ENCODE measurements at regions not wholly inside any gene's neighbourhood (a gene's known extent, or its start where the extent isn't known, plus 50 kb on each side); places are given as distances from the start of the nearest gene placed in this dataset.

DNA sequence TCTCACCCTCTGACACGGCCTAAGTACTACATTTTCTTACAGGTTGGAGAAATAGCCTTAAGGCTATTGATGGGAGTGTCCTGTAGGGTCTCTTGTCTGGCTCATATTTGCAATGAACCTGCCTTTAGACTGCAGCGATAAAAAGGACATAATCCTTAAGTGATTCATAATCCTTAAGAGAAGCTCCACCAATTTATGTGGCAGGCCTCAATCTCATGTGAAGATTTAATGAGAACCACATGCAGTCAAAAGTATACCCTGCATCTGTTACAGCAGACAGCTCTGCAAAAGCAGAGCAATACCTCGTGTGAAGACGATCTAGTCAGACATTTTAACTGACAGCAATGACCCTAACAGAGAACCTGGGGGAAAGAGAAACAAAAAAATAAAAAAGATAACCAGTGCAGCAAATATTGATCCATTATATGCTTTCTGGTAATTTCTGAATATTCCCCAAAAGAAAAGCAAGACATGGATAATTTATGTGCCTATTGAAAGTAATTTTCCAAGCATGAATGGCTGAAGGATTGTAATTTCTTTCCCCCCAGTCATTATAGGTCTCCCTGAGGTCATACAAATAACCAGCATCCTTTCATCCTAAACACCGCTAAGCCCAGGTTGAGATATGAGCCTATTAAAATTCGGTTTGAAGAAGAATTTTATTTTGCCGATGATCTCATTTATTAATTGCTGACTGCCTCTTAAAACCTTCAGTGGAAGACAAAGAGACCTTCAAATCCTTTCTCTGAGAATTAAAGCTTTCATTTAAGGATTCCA lies 321.8 kb upstream of the NBEA start:
- no peak for DNase-seq (ENCODE audit: low read depth in 2 of 2)

GRCh38 chr13:34620862-34621261 lies 321.2 kb upstream of the NBEA start:
- no peak for DNase-seq (ENCODE audit: low read depth in 2 of 2)

- no peak for DNase-seq (ENCODE audit: low read depth in 2 of 2)
These were observed 318.7 kb upstream of the NBEA start for GRCh38 chr13:34623331-34623730.

DNA sequence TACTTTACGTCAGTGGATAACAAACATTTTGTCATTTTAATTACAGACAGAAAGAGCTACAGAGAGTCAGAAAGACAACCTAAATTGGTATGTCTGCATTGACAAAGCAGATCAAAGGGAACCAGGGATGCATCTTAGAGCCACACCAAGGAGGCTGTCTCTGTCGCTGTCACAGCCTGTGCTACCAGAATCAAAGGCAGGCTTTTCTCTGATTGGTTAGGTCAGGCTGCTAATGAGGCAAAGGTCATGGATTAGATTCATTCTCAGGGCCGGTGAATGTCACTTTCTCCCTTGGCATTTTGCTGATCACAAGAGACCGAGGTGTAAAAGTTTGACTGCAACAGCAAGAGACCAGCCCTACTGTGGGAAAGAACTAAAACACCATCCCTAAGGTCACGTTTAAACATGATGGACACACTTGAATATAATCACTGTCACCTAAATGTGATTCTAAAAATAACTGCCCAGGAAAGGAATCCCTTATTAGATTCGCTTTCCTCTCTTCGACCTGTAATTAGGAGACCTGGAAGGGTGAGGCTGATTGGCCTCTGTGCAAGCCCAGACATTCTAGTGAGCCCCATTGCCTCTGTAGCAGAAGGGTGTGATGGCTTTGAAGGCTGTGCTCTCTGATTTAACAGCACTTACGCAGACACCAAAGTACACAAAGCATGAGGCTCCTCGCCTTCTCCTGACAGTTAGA lies 314.4 kb upstream of the NBEA start:
- DNase-seq (ENCODE audit: low read depth in 2 of 2), result no peak

DNA sequence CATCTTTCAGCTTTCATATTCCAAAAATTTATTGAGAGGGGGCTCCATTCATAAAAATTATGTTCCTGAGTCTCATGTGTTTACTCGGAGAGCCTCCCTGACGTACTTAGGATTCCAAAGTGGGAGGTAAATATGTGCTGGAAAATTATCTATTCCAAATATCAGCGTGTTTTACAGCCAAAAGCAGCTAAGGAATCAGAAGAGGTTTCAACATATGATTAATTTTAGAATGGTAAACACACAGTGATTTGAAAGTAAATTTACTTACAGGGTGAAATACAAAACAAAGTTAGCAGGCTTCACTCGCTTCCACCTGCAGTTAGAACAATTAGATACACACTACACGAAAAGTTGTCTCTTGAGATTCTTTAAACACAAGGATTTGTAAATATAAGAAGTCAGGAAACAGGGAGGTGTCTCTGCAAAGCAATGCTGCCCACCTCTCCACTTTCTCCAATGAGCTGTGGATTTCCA lies 313.8 kb upstream of the NBEA start:
- no peak for DNase-seq (ENCODE audit: low read depth in 2 of 2)

GRCh38 chr13:34634448-34634847 lies 307.6 kb upstream of the NBEA start:
- DNase-seq (ENCODE audit: low read depth in 2 of 2), result no peak

- no peak for DNase-seq (ENCODE audit: low read depth in 2 of 2)
These were observed 304.9 kb upstream of the NBEA start for GRCh38 chr13:34637138-34637537.

DNA sequence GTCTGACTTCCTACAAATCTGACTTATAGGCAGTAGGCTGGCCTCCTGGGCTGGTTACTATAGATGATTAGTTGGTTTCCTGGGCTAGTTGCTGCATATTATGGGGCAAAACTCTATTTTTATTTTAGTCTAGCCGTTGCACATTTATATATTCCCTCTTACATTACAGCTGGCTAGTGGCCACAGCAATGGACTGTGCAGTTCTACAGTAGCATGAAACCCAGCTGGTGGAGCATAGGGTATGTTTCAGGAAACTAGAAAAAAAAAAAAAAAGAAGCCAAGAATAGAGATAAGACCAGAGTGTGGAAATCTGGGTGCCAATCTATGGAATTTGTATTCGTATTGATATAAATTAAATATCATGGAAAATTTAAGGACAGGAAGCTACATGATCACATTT lies 304.4 kb upstream of the NBEA start:
- DNase-seq (ENCODE audit: low read depth in 2 of 2), result no peak

DNA sequence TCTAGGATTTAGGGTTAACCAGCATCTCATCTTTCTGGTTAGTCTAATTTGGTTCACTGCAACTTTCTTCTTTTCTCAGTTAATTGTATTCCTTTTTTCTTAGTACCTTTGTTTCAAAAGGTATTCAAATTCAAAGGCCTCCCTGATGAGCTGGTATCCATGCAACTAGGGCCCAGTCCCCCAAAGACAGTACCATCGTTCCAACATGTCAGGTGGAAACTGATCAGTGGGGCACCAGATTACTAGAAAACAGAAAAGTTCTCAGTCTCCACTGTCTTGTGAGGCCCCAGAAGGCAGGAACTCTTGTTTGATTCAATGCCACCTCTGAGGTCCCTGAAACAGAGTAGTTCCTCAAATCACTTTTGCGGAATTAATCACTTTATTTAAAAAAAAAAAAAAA lies 303.2 kb upstream of the NBEA start:
- no peak for DNase-seq (ENCODE audit: low read depth in 2 of 2)

DNA sequence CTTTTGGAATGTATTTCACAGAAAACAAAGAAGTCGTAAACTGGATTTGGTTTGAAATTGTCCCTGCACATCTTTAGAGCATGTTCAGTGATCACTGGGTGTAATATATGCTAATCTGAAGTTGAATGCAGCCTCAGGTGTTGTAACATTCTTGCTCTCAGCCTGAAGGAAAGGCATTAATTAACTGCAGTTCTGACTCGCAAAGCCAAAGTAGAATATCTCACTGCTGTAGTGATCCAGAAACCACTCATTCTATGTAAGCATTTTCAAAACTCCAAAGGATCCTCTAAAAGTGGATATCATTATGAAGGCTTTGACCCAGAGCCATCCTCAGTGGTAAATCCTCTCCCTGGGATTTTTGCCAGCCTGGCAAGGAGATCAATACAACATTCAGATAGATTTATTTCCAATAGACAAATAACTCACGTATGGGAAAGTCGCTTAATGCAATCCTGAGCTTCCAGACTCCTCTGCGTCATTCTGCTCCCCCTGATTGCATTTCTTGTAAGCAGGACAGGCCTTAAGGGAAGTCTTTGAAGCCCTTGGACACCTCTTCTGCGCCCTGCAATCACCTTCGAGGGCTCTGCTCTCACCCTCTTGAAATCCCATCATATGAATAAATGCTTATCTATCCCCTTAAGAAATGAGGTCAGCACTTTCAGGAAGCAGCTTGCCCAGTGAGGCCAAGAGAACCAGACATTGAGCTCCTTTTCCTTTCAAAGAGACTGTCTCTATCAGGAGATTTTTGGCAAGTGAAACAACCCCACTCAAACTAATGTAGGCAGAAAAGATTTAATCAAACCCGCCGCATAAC lies 301.7 kb upstream of the NBEA start:
- DNase-seq (ENCODE audit: low read depth in 2 of 2), result no peak

DNA sequence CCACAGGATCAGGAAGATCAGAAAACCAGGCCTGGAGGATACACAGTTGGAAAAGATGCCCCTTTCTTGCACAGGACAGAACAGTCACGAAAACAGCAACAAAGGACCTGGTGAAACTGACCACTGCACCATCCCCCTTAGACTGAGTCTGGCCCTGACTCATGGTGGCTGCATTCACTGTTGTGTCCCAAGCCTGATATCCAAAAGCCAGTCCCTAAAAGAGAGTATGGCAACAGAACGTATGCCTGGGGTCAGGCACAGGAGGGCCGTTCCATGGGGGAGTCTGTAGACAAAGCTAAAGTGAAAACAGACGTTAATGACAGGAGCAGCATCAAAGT lies 301.1 kb upstream of the NBEA start:
- DNase-seq (ENCODE audit: low read depth in 2 of 2), result no peak

- no peak for DNase-seq (ENCODE audit: low read depth in 2 of 2)
These were observed 294.5 kb upstream of the NBEA start for GRCh38 chr13:34647379-34648150.

- no peak for DNase-seq (ENCODE audit: low read depth in 2 of 2)
These were observed 287.9 kb upstream of the NBEA start for GRCh38 chr13:34654203-34654602.

DNA sequence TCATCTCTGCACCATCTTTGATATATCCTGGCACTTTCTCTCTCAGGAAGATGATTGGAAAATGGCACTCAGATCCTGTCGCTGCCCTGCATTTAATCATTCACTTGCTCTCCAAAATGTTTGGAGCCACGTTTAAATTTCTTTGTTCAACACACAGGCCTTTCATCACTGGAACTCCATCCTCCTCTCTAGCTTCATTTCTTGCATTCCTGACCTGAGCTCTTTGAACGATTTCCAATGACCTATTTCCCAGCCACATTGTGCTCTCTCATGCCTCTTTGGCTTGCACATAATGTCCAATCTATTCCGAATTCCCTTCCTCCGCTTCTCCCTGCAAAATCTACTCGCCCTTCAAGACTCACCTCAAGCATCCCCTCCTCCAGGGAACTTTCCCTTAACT lies 287.4 kb upstream of the NBEA start:
- DNase-seq (ENCODE audit: low read depth in 2 of 2), result no peak

- DNase-seq (ENCODE audit: low read depth in 2 of 2), result no peak
These were observed 286.5 kb upstream of the NBEA start for GRCh38 chr13:34655554-34655953.

GRCh38 chr13:34657716-34658115 lies 284.4 kb upstream of the NBEA start:
- DNase-seq (ENCODE audit: low read depth in 2 of 2), result no peak

DNA sequence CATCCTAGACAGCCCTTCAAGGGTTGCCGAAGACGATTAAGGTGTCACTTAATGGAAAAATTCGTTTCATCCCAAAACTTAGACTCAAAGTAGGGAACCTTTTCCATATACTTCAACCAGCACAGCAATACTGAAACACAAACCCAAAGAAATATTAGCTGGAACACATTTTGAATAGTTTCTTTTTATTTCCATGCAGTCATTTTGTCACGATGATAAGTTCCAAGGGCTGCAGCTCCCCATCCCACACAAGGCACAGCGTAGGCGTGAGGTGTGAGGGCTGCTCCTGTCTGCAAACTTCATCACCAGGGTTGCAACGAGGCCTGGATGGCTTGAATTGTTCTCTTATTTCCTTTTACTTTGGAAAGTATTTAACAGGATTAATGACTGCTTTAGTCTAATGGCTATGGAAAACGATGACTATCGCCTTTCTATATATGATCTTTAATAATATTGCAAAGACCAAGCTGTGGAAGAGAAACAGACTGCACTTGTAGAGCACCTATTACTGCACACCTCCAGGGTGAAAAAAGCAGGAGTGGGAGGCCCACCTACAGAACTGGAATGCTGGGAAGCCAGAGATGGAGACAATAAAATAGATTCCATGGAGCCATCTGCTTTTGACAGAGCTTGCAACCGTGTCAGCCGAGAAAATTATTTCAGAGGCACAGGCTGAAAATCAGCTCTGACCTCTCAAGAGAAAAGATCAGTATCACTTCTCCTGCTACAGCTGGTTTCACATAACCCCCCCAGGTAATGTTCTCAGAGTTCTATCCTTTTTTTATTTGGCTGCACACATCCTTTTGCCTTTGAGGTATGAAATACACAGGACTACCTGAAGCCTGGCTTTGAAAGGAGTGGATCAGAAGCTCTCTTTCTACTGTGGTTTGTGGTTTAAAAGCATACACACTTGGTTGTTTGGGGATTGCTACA lies 274.5 kb upstream of the NBEA start:
- no peak for DNase-seq (ENCODE audit: low read depth in 2 of 2)

DNA sequence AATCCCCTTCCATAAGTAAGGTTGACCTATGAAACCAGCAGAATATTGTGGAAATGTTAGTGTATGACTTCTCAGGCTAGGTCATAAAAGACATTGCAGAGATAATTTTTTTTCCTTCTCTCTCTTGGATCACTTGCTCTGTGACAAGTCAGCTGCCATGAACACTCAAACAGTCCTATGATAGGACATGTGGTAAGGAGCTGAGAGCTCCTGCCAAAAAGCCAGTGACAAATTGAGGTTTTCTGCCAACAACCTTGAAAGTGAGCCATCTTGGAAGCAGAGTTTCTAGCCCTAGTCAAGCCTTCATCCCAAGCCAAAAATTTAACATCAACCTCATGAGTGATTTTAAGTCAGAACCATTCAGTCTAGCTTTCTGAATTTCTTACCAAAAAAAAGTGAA lies 270.9 kb upstream of the NBEA start:
- no peak for DNase-seq (ENCODE audit: low read depth in 2 of 2)

DNA sequence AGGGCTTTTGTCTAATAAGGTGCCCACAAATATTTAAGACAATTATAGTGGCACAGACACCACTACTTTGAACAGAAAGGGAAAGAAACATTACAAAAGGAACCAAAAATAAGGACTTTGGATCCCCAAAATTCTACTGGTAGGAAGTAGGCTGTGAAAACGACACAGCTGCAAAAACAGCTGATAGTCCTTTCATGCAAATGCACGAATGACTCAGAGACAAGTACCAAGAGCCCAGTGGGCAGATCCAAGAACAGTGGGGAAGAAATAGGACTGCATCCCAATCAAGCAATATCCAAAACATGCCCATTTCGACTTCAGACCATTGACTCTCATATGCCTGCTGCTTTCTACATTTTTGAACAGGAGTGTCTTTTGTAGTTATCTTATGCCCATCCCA lies 269.4 kb upstream of the NBEA start:
- no peak for DNase-seq (ENCODE audit: low read depth in 2 of 2)

DNA sequence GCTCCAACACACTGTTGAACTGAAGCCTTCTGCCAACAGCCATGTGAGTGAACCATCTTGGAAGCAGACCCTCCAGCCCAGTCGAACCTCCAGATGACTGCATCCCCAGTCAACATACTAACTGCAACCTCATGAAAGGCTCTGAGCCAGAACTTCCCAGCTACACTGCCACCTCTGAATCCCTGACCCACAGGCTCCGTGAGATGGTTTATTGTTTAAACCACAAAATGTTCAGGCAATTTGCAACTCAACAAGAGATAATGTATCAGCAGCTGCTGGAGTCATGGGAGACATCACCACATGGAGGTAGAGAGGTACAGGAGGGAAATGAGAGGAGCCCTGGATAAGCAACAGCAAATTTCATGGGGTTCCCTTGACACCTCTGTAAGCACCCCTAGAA lies 266.4 kb upstream of the NBEA start:
- DNase-seq (ENCODE audit: low read depth in 2 of 2), result no peak

- DNase-seq (ENCODE audit: low read depth in 2 of 2), result no peak
These were observed 263.9 kb upstream of the NBEA start for GRCh38 chr13:34678154-34678553.
